ENCODE measurements at regions not wholly inside any gene's neighbourhood (a gene's known extent, or its start where the extent isn't known, plus 50 kb on each side); places are given as distances from the start of the nearest gene placed in this dataset.

DNA sequence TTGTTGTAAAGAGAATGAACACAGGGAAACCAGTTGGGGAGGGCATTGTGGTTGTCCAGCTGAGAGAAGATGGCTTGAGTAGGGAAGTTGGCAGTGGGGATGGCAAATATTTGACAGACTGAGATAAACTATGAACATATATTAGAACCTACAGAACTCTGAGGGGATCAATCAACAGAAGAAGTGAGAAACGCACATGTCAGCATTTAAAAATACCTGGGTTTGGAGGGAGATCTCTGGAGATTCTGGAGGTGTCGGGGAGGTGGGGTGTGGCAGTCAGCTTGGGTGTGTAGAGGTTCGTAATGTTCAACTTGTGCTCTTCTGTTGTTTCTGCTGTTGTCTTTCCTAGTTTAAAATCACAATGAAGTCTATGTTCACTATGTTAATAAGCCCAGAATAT lies 517.8 kb downstream of the AACS start:
- no peak for DNase-seq

DNA sequence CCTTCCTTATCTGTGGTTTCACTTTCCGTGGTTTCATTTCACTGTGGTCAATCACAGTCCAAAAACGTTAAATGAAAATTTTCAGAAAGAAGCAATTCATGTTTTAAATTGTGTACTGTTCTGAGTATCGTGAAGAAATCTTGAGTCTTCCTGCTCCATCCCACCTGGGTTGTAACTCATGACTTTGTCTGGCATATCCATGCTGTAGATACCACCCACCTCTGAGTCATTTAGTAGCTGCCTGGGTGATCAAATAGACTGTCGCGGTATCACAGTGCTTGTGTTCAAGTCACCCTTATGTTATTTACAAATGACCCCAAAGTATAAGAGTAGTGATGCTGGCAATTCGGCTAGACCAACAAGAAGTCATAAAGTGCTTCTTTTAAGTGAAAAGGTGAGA lies 521.2 kb downstream of the AACS start:
- no peak for DNase-seq

DNA sequence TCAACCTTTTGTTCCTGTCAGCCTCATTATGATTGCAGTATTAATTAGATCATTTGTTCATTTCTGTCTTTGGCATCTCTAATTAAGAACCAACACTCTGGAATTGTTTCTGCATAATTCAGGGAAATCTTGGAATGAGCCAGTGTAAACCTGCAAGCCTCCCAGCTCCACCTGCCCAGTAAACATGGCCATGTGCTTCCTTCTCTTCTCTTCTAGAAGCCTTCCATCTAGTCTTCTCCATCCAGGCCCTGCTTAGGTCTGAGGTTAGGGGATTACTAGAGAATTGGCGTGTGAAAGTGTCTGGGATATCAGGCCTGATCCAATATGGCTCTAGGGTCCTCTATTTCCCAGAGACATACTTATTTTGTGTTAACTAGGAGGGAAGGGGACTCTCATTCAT lies 528.0 kb downstream of the AACS start:
- no peak for DNase-seq

DNA sequence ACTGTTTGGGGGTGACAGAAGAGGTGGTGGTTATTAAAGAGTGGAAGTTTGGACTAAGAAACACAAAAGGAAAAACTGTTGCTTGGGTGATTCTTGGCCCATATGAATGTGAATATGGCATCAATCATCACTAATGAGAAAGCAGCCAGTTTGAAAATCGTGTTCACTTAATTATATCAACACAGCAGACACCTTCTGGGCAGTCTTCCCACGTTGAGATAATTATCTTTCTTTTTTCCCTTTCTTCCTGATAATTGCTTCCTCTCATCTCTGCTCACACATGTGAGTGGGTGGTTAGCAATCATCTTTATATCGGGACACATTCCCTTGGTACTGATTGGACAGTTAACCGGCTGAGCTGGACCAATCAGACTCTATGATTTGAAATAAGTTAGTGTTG lies 539.7 kb downstream of the AACS start:
- no peak for DNase-seq

DNA sequence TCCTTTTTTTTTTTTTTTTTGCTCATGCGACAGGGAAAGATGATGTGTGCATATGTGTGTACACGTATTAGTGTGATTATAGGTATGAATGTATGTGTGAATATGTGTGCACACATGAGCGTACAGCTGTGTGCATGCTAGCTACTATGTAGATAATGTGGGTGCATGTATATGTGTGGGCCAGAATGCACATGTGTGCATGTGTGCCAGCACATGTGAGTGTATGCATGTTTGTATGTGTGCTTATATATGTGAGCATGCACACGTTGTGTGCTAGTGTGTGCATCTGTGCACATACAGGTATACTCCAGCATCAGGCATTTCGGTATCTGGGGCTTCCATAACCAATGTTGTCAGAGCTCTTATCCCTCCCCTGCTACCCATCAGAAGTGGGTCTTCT lies 541.1 kb downstream of the AACS start:
- DNase-seq, result no peak

DNA sequence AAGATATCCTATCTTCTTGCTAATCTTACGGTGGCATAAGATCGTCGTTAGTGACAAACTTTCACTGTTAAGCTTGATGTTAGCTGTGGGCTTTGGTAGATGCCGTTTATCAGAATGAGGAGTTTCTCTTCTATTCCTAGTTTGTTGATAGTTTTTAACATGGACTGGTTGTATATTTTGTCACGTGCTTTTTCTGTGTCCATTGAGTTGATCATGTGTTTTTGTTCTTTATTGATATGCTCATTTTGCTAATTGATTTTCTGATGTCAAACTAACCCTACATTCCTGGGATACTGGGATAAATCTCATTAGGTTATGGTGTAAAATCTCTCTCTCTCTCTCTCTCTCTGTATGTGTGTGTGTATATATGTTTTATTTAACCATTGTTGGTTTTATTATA lies 545.1 kb downstream of the AACS start:
- DNase-seq, result no peak

DNA sequence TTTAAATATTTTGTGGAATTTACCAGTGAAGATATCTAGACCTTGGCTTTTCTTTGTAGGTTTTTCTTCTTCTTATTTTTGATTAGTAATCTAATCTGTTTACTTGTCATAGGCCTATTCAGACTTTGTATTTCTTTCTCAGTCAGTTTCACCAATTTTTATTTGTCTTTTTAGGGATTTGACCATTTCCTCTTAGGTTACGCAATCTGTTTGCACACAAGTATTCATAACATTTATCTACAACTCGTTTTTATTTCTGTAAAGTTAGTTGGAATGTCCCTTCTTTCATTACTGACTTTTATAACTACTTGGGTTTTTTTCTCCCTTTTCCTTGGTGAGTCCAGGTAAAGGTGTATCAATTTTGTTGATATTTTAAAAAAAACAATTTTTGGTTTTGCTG lies 545.7 kb downstream of the AACS start:
- no peak for DNase-seq

DNA sequence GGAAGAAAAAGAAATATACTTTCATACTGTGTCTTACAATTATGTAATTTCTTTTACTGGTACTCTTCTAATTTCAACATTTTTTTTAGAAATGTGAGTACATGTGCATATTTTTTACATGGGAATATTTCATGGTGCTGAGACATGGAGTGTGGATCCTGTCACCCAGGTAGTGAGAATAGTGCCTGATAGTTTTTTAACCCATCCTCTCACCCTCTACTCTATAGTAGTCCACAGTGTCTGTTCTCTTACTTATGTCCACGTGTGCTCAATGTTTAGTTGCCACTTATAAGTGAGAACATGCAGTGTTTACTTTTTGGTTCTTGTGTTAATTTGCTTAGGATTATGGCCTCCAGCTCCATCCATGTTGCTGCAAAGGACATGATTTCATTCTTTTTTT lies 548.8 kb downstream of the AACS start:
- no peak for DNase-seq

DNA sequence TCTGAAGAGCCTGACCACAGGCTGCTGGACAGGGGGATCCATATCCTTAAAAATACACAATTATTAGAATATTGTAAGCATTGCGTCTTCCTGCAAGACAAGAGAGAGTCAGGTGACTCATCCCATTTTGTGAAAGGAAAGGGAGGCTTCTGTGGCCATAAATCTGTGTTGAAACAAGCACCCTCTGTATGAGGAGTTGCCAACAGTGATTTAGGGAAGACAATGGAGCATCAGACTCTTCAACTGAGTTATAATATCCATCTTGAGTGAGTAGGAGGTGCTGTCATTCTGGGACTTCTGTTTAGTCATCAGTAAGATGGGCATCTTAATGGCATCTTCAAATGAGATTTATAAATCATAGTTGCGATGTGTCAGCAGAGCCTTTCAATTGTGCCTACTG lies 554.5 kb downstream of the AACS start:
- DNase-seq, result no peak

DNA sequence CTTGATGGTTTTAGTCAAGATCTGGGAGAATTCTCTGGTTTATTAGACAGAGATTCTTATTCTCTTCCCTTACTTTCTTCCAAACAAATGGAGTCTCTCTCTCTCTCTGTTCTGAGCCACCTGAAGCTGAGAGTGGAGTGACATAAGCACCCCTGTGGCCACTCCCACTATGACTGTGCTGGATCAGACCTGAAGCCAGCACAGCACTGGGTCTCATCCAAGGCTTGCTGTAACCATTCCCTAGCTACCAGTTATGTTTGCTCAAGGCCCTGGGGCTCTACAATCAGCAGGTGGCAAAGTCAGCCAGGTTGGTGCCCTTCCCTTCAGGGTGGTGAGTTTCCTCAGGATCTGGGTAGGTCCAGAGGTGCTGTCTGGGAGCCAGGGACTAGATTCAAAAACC lies 568.5 kb downstream of the AACS start:
- DNase-seq, result no peak

DNA sequence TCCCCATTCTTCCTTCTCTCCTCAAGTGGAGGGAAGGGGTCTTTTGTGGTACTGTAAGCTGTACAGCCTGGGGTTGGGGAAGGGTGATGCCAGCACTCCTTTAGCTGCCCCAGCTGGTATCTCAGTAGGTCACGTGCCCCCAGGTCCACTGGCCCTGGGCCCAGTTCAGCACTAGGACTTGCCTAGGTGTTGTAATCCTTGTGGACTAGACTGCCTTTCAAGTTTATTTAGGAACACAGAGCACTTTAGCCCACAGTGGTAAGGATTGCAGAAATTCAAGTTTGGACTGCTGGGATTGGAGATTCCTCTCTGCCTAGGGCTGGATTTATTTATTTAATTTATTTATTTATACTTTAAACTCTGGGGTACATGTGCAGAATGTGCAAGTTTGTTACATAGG lies 569.6 kb downstream of the AACS start:
- no peak for DNase-seq

DNA sequence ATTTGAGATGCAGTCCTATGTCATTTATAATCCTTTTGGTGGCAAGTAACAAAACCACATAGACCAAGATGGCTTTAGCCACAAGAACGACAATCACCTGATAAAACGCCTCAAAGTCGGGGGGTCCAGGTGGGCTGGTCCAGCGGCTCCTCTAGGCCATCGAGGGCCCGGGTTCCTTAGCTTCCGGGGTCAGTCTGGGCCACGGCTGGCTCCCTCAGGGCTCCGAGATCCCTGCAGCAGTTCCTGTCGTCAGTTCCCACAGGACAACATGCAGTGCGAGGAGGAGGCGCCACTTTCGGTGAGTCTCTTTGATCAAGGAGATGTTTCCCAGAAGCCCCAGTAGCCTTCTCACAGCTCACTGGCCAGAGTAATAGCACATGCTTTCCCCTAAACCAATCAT lies 574.6 kb downstream of the AACS start:
- DNase-seq, result no peak

DNA sequence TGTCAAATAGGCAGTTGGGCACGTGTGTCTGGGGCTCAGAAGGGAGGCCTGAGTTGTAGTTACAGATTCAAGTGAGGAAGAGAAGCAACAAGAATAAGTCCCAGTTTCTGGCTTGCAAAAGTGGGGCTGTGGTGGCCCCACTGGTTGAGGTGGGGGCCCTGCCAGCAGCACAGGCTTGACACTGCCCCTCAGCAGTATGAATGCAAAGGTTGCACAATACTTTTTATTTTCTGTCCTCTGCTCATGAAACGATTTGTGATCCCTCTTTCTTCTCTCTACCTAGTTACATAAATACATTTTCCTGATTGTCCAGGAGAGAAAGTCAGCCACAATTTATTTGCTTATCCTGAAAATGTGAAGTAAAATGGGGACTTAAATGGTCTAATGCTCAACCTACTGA lies 577.8 kb downstream of the AACS start:
- DNase-seq, result no peak

DNA sequence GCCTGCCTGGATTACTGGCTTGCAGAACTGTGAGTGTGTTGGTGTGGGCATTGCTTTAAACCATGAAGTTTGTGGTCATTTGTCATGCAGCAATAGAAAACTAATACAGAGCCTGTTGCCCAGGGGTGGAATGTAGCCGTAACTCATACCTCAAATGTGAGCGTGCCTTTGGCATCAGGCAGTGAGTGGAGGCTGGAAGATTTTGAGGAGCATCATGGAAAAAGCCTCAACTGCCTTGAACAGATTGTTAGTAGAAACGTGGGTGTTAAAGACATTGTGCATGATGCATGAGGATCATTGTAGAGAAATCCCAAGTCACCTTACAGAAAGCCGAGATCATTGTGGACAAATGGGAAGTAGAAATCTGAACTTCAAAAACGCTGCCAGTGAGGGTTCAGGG lies 580.5 kb downstream of the AACS start:
- no peak for DNase-seq

DNA sequence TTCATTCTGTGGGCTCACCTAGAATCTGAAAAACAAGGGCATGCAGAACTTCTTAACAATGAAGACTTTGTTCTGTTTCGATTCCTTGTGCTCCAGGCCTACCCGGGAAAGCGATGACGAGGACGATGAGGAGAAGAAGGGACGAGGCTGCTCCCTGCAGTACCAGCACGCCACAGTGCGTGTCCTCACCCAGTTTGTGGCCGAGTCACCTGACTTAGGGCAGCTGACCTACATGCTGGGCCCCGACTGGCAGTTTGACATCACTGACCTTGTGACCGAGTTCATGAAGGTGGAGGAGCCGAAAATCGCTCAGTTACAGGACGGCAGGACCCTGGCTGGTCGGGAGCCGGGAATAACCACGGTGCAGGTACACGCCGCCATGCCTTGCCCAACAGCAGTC lies 585.4 kb downstream of the AACS start:
- DNase-seq, result no peak

DNA sequence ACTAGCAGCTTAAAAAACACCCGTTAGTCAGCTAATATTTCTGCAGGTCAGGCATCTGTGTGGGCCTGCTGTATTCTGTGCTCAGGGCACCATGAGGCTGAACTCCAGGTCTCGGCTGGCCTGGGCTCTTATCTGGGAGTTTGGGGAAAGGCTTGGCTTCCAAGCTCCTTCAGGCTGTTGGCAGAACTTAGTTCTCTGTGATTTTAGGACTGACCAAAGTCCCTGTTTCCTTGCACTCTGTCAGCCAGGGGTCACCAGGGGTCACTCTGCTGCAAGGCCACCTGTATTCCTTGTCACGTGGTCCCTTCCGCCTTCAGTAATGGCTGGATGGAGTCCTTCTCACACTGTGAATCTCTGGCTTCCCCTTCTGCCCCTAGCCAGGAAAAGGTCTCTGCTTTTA lies 586.4 kb downstream of the AACS start:
- DNase-seq, result no peak

DNA sequence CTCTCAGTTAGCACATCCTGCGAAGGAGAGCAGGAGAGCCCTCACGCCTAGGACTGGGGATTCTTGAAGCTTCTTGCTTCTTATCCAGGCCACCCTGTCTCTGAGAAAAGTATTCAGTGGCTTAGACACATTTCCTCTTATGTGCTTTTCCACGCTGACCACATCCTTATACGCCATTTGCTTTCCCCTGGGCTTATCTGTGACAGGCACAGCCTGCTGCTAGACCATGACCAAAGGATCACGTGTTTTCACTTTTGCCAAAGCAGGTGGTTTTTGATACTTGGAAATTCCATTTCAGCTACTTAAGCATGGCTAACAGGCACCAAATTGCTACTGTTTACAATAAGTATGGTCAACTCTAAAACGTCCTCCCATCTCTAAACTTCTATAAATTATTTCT lies 587.4 kb downstream of the AACS start:
- DNase-seq, result no peak

DNA sequence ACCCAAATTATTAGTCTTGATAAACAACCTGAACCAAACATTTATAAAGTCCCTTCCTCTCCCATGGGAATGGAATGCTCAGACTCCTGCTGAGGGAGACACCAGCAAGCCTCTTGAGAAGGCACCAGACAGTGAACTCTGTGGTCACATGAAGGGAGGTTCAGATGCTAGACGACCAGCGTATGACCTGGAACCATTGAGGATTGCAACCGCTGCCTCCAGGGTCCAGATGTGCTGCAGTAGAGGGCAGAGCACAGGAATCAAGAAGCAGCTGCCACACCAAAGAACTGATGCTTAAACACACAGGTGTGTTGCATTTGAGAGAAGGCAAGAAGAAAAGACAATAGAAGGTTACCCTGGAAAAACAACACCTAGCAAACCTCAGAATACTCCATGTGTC lies 592.4 kb downstream of the AACS start:
- no peak for DNase-seq

DNA sequence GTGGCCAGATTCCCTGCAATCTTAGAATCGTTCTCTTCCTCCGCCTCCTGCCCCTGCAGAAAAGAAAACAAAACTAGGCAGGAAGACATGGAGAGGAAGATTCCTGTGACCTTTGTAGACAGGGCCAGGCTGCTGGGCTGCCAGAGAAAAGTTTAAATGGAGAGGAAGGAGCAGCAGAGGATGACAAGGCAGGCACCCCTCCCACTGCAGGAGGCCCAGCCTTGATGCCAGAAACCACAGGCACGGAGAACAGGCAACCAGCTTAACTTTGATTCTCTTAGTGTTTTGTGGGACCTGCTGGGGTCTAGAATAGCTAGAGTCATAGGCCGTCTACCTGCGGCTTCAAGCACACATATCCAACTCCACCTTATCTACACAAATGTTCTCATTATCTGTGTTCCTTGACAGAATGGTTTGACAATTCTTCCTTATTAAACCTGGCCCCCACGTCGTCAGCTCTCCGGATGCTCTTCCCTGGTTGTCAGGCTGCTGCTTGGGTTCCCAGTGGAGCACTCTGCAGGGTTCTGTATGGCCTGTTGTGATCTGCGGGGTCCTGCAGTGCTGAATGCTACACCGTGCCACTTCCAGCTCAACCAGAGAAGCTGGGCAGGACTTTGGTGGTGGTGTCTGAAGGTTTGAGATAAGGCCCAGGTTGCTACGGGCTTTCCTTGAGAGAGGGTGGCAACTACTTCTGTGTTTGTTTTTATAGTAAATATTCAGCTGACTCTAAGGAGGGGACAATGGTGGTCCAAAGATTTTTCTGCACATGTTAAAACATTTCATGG lies 609.5 kb downstream of the AACS start:
- DNase-seq, result no peak

DNA sequence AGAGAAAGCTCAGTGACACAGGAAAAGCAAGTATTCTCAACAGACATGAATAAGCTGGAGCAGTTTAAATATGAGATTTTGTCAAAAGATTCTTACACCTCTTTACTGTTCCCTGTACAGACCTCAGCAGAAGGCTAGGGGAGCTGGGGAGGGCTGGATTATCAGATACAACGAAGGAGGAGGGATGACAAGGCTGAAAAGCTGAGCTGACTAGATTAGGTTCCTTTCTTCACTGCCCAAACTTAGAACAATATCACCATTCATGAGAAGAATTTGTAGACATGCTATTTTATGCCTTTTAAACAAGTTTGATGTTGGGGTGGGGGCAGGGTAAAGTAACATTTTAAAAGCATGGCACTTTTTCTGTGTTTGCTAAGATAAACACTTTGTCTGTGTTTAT lies 611.1 kb downstream of the AACS start:
- no peak for DNase-seq

DNA sequence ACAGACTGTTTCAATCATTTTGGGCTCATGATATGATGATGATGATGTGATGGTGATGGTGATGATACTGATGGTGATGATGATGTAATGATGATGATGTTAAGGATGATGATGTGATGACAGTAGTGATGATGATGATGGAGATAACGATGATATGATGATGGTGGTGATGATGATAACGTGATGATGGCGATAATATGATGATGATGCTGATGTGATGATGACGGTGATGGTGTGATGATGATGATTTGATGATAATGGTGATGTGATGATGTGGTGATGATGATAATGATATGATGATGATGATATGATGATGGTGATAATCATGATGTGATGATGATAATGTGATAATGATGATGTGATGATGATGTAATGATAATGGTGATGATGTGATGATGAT lies 612.6 kb downstream of the AACS start:
- no peak for DNase-seq

DNA sequence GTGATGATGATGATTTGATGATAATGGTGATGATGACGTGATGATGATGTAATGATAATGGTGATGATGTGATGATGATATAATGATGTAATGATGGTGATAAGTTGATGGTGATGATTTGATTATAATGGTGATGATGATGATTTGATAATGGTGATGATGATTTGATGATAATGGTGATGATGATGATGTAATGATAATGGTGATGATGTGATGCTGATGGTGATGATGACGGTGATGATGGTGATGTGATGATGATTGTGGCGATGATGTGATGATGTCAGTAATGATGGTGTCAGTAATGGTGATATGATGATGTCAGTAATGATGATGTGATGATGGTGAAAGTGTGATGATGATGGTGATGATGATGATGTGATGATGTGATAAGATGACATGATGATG lies 613.4 kb downstream of the AACS start:
- no peak for DNase-seq

DNA sequence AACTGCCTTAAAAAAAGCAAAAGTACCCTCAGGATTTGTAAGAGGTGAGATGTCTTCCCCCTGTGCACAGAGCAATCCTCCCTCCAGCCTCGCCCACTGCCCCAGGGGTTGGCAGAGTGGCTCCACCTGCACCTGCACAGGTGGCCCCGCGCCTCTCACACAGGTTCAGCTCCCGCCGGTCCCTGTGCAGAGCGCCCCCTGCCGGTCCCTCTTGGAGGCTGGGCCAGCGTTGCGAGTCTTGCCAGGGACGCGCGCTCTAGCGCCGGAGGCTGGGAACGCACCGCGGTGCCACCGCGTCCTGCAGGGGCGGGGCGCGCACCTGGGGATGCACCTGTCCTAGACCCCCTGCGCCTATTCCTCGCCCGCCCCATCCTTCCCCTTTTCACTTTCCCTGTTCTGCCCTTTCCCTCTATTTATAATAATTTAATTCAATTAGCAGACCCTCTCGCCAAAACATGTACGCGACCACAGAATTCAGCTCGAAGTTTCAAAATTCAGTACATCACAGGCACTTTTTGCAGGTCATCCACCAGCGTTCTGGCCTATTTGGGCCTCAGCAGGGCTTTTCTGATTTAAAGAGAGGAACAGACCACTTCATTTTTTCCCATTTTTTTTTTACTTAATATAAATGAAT lies 618.6 kb downstream of the AACS start:
- DNase-seq, result no peak

DNA sequence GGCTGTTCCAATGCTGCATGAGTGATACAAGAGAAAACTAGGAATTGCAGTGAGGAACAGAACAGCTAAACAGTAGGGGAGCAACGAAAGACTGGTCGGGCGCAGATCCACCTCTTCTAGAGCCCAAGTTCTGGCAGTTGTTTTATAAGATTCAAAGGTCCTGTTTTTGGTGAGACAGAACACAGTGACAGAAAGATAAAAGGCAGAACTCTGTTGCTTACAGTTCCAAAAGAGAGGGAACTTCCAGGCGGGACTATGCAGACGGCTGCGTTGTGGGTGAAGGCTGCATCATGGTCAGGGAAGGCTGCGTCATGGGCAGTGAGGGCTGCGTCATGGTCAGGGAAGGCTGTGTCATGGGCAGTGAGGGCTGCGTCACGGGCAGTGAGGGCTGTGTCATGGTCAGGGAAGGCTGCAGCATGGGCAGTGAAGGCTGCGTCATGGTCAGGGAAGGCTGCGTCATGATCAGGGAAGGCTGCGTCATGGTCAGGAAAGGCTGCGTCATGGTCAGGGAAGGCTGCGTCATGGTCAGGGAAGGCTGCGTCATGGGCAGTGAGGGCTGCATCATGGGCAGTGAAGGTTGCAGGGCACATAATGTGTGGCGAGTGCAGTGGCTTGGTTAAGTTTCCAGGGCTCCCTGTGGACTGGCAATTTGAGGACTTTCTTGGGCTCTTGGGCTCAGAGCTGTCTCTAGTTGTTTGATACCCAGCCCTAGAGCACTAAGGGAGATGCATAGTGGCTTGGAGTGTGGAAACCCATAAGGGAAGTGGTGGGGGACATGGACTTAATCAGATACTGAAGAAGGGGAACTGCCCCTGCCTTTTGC lies 619.9 kb downstream of the AACS start:
- DNase-seq, result no peak
